GM12873 (cell line): ENCODE measurements at regions not wholly inside any gene's neighbourhood (a gene's known extent, or its start where the extent isn't known, plus 50 kb on each side); places are given as distances from the start of the nearest gene placed in this dataset.

Experiments used
- TF ChIP-seq, protein P1 (sequence below): IDR thresholded peaks from 2 replicates; pipeline ENCODE4 v1.5.1; 2012; ENCODE audit warnings: low read depth, mild to moderate bottlenecking, moderate library complexity, low read length, control low read depth; ENCODE audit not compliant: insufficient read depth; ENCODE audit errors: missing control alignments

DNA sequence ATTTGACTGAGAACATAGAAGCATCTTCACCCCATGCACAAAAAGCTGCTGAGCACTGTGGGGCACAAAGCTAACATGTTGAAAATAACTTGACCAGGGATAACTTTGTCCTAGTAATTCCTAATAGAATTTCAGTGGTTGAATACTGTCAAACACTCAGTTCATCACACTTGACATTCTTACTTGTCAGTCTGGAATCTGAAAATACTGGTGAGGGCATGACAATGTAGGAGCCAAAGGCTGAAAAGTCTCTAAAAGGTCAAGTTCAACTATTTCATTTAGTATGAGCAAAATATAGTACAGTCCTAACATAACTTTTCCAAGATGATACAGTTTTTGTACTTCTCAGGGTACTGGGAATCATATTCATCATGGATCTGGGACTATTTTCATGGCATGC is 504.4 kb upstream of the LMO3 start:
- TF ChIP-seq, protein P1, sequence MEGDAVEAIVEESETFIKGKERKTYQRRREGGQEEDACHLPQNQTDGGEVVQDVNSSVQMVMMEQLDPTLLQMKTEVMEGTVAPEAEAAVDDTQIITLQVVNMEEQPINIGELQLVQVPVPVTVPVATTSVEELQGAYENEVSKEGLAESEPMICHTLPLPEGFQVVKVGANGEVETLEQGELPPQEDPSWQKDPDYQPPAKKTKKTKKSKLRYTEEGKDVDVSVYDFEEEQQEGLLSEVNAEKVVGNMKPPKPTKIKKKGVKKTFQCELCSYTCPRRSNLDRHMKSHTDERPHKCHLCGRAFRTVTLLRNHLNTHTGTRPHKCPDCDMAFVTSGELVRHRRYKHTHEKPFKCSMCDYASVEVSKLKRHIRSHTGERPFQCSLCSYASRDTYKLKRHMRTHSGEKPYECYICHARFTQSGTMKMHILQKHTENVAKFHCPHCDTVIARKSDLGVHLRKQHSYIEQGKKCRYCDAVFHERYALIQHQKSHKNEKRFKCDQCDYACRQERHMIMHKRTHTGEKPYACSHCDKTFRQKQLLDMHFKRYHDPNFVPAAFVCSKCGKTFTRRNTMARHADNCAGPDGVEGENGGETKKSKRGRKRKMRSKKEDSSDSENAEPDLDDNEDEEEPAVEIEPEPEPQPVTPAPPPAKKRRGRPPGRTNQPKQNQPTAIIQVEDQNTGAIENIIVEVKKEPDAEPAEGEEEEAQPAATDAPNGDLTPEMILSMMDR, result no peak

- TF ChIP-seq, protein P1, result no peak
These were observed 503.0 kb upstream of the LMO3 start for GRCh38 chr12:17108877-17109541.

DNA sequence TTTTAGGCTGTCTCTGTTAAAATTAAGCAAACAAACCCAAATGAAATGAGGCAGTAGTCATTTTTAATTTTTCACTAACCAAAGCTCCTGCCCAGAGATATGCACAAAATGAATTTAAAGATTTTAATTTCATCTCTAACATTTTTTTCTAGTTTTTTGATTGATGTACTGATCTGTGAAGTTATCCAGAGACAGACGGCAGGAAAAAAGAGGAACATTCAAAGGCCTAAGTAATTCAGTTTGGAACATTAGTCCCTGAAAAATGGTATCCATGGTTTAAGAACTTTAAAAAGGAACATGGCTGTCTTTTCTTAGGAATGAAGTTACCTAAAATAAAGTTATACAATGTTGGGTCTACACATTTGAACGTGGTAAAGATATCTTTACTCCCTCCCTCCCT is 498.8 kb upstream of the LMO3 start:
- TF ChIP-seq, protein P1, result no peak

DNA sequence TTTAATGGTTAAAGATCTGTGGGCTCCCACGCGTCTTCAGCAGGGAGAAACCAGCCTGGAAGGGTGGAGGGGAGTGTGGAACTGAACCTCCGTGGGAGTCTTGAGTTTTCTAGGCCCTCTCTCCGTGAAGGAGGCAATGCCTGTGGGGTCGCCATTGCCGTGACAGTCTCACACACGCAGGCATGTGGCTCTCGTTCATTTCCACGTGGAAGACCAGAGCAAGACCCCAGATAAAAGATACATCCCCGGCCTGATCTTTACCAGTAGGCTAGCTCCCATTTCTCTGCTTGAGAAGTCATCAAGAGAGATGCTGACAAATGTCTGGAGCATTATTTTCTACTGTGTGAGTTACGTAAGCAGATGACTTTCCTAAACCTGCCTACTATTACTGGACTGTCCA is 491.7 kb upstream of the LMO3 start:
- TF ChIP-seq, protein P1, result no peak

DNA sequence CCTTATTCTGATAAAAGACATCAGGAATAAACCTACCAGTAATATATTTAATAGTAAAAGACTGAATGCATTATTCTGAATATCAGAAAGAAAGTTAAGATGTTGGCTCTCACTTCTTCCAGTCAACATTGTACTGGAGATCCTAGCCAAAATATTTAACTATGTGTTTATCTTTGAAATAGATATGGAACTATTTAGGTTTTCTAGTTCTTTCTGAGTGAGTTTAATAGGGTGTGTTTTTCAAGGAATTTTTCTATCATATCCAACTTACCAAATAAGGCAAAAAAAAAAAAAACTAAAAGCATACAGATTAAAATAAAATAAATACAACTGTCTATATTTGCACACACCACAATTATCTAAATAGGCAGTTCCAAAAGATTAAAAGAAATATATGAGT is 478.9 kb upstream of the LMO3 start:
- TF ChIP-seq, protein P1, result no peak

DNA sequence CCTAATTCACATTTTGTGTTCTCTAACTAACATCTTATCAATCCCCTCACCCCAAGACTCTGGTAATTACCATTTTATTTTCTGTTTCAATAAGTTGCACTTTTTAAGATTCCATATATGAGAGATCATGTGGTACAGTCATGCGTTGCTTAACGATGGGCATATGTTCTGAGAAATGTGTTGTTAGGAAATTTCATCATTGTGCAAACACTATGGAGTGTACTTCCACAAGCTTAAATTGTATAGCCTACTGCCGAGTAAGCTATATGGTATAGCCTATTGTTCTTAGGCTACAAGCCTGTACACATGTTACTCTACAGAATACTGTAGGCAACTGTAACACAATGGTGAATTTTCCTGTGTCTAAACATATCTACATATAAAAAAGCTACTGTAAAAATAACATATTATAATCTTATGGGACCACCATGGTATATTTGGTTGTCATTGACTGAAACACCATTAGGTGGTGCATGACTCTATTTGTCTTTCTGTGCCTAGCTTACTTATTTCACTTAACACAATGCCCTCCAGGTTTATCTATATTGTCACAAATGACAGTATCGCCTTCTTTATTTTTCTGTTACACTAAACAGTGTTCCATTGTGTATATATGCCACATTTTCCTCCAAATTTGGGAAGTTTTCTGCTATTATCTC is 473.4 kb upstream of the LMO3 start:
- TF ChIP-seq, protein P1, result no peak

DNA sequence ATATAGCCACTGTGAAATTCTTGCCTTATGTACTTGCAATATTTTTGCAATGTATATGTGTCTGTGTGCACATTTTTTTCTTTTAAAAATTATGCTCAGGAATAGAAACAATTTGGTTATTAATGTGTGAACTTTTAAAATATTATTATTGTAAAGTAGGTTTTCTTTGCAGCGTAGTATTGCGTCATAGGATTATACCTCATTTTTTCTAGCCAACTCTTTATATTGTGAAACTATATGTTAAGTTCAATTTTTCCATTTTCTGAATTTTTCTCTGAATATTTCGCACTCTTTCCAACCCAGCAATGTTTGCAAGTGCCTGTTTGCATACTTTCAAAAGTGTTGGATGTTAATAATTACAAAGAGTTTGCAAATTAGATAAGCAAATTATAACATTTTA is 471.6 kb upstream of the LMO3 start:
- TF ChIP-seq, protein P1, result no peak
